GM12875 (cell line): ENCODE measurements at regions not wholly inside any gene's neighbourhood (a gene's known extent, or its start where the extent isn't known, plus 50 kb on each side); places are given as distances from the start of the nearest gene placed in this dataset.

Experiments
- H3K4me3 ChIP-seq: one replicate; pipeline ENCODE4 v1.5.1; 2011; ENCODE audit warnings: low read depth, low read length, control low read depth
- TF ChIP-seq, protein P1 (sequence below): IDR thresholded peaks from 2 replicates; pipeline ENCODE4 v1.5.1; 2011; ENCODE audit warnings: low read depth, mild to moderate bottlenecking, control low read depth, inconsistent platforms, low read length, moderate library complexity, borderline replicate concordance; ENCODE audit not compliant: insufficient read depth

- TF ChIP-seq, protein P1, sequence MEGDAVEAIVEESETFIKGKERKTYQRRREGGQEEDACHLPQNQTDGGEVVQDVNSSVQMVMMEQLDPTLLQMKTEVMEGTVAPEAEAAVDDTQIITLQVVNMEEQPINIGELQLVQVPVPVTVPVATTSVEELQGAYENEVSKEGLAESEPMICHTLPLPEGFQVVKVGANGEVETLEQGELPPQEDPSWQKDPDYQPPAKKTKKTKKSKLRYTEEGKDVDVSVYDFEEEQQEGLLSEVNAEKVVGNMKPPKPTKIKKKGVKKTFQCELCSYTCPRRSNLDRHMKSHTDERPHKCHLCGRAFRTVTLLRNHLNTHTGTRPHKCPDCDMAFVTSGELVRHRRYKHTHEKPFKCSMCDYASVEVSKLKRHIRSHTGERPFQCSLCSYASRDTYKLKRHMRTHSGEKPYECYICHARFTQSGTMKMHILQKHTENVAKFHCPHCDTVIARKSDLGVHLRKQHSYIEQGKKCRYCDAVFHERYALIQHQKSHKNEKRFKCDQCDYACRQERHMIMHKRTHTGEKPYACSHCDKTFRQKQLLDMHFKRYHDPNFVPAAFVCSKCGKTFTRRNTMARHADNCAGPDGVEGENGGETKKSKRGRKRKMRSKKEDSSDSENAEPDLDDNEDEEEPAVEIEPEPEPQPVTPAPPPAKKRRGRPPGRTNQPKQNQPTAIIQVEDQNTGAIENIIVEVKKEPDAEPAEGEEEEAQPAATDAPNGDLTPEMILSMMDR, result no peak
- no peak overlapping the region for H3K4me3 ChIP-seq
These were observed 707.5 kb upstream of the FSHR start for GRCh38 chr2:49861821-49862220.

- TF ChIP-seq, protein P1, result no peak
- no peak overlapping the region for H3K4me3 ChIP-seq
These were observed 706.5 kb upstream of the FSHR start for GRCh38 chr2:49860834-49861233.

GRCh38 chr2:49860170-49860569 lies 705.9 kb upstream of the FSHR start:
- no peak overlapping the region for H3K4me3 ChIP-seq
- TF ChIP-seq, protein P1, result no peak

DNA sequence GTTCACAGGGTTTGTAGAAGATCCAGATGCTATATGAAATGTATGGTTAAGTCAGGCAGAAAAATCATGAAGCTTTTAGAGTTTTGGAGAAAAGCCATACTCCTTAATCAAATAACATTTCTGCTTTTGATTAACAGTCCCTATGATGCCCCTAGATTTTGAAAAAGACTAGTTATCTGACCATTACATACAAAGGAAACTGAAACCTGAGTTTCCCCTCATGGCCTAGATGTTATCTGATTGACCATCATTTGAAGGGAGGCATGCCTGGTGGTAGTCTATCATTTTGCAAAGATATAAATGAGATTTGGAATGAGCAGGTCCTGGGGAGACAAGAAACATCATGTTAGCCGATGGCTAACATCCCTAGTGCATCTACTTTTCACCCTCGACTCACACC lies 704.3 kb upstream of the FSHR start:
- TF ChIP-seq, protein P1, result no peak
- H3K4me3 ChIP-seq, result no peak overlapping the region

DNA sequence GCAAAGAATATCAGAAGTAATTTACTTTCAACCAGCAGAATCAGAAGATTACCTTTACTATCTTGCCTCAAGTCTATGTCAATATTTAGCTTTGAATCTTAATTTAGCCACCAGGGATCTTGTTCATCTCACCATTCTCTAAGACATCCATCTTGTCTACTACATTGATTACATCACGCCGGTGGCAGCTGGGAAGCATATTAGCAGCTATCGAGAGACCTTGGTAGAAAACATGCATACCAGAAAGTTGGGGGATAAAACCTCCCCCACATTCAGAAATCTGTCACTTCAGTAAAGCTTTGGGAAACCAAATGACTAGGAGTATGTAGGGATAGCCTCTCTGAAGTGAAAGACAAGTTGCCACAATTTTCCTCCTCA lies 703.8 kb upstream of the FSHR start:
- H3K4me3 ChIP-seq, result no peak overlapping the region
- TF ChIP-seq, protein P1, result no peak

GRCh38 chr2:49857371-49858112 lies 703.2 kb upstream of the FSHR start:
- no peak overlapping the region for H3K4me3 ChIP-seq
- TF ChIP-seq, protein P1, result no peak

DNA sequence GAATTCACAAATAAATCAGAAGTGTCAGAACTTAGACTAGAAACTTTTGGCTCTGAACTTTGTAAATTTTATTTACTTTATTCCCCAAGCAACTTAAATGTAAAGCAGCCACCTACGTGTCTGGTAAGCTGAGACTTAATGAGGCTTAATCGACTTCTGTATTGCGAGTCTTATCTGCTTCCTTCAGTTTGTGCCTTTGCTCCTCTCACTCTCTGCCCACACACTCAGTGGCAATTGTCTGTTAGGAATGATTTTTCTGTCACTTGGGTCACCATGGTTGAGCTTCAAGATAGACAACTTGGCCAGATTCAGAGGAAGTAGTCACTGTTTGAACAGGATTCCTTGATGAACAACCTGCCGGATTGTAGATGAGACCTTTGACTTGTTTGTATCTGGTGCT lies 691.4 kb upstream of the FSHR start:
- TF ChIP-seq, protein P1, result no peak
- H3K4me3 ChIP-seq, result no peak overlapping the region
